Embryonic facial prominence (tissue), 1 donor: ENCODE measurements at regions not wholly inside any gene's neighbourhood (a gene's known extent, or its start where the extent isn't known, plus 50 kb on each side); places are given as distances from the start of the nearest gene placed in this dataset.
A peak's percentile ranks its signal among the peaks of the same experiment; 100 is the strongest.

Experiments
- DNase-seq: peaks from one replicate; pipeline ENCODE4 v3.0.0-alpha.2; 2016; ENCODE audit errors: extremely low spot score

DNA sequence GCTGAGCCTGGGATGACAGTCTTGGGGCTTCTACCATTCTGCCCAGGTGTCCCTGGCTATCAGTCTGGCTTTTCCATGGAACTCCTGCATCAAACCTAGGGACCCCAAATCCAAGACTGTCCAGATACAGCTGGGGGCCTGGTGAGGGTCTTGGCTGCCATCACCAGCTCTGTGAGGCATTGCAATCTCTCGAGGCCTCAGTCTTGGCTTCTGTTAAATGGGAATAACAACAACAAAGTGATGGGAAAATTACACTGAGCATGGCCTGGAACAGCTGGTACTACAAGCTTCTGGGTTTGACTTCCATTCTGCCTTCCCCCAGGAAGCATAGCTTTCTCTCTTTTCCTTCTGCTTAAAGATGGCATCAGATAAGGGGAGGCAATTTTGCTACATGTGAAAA lies 50.0 kb upstream of the LCTL start:
- no peak for DNase-seq

GRCh38 chr15:66617137-66618090 lies 51.6 kb upstream of the LCTL start:
- no peak for DNase-seq

- no peak for DNase-seq
These were observed 53.5 kb upstream of the LCTL start for GRCh38 chr15:66619152-66619903.

DNA sequence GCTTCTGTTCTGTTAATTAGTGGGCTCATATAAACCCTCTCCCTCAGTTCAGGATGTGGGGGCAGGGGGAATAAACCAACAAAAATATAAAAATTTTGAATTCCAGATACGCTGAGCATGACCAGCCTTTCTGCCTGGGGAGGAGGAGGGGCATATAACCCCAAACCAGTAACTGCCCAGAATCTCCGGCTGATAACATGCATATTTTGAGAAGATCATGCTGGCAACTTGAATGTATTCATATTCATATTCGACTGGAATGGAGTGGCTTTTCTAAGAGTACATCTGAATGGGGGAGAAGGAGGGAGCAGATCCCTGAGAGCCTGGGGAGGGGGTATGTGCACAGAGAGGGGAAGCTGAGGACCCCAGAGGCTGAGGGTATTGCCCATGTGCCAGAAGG lies 54.5 kb upstream of the LCTL start:
- no peak for DNase-seq

DNA sequence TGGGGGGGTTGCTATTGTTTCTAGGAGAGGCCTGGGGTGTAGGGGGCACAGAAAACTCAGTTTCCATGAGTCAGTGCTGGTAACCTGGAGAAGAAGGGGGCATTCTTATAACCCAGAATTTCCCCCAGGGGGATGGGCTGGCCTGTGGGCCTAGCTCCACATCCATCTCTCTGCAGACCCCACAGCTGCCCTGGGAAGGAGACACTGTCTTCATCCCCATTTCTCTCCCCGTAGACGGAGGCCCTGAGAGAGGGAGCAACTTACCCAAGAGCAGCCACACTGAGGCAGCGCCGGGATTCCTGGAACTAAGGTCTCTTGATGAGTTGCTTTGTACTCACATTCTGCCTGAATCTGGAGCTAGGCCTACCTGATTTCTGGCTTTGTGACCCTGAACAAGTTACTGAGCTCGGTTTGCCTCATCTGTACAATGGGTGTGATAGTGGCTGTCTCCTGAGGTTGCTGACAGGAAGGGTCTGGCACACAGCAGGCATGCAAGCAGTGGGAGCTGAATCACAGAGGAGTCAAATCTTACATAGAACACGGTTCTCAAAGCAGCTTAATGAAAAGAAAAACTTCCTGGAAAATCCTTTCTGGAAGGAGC lies 55.0 kb upstream of the LCTL start:
- DNase-seq, result no peak

DNA sequence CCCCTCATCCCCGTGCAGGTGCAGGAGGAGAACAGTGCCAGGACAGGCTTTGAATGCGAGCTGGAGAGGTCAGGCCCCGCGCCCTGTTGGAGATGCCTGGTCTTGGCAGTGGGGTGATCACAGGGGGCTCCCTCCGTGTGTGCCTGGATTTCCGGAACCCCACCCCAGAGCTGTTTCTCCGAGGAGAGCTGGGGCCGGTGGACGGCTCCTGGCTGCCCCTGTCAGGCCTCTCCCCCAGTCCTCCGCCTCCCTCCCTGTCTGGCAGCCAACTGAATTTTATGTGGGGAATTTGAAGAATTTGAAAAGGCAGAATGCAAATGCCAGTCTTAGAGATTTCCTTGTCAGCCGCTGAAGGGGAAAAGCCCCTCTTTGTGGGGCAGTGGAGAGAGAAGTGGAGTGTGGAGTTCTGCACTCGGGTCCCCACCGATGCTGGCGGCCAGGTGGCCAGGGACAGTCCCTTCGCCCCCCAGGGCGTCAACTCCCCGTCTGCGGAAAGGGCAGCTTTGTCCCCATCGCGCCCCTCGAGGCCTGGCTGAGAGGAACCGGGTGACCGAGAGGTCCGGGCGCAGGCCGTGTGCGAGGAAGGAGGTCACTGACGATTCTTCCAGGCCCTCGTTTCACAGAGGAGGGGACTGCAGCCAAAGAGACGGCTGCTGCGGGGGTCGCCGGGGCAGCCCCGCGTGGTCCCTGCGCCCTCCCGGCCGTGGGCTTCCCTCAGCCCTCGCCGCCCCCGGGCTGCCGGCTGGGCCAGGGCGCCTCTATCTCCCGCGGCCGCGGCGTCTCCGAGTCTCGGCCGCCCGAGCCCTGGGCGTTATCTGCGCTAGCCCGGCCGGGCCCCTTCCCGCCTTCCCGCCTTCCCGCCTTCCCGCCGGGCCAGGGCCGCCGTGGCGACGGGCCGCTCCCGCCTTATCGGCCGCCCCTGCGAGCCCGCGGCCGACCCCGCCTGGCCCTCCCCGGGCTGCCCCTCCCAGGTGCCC lies 56.0 kb upstream of the LCTL start:
- peak; percentile 63 for DNase-seq

DNA sequence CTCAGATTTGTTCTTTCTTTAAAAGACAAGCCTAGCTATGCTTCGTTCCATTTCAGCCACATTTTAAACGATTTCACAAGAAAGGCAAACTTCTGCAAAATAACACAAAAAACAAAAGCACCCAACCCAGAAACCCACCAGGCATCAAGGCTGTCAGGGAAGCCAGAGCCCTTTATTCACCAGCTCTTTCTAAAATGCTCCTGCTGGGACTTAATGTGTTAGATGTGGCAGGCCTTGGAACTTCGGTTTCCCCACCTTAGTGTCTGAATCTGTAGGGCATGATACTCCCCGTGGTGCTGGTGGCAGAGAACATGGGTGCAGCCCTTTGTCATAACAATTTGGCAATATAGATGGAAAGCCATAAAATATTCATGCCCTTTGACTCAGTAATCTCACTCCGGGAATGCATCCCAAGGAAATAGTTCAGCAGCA lies 56.8 kb upstream of the LCTL start:
- no peak for DNase-seq

- no peak for DNase-seq
These were observed 58.1 kb upstream of the LCTL start for GRCh38 chr15:66623801-66624453.

DNA sequence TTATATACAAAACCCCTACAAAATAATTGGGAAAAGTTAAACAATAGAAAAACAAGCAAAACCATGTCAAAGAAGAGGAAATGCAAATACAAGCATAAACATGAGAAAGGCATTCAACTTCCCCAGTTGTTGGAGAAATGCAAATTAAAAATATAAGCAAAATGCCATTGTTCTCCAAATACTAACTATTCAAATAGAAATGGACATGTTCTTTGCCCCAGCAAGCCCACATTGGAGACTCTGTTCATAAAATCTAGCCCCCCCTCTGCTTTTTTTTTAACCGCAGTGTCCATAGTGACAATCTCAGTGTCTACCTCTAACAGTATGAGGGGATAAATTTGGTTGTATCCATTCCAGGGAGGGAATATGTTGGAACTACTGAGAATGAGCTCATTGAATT lies 59.7 kb upstream of the LCTL start:
- DNase-seq, result no peak

- DNase-seq, result no peak
These were observed 60.2 kb upstream of the LCTL start for GRCh38 chr15:66625974-66626373.

DNA sequence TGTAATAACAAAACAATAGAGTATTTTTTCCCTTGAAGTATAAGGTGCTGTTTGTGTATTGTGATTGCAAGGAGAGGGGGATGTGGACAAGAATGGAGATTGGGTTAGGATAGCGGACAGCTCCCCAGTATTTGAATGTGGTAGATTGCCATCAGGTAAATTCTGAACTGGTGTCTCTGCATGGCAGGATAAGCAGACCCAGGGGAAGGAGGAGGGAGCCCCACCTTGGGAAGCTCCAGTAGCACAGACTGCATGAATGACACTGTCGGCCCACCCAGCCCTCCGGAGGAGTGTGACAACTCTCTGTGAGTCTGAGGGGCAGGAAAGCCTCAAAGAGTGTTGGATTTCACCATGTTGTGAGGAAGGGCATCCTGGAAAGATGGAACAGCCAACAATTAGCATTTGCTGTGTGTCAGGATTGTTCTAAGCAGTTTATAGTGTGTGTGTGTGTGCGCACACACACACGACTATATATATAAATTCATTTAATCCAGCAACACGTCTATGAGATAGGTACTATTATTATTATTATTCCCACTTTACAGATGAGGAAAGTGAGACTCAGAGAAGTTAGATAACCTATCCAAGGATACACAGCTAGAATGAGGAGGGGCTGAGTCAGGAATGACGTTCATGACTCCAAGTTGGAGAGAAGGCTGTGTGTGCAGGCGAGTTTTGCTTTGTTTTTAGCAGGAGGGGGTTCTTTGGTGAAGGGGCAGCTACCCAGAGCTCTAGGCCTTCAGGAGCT lies 63.4 kb upstream of the LCTL start:
- no peak for DNase-seq

GRCh38 chr15:66629817-66630576 lies 64.2 kb upstream of the LCTL start:
- DNase-seq, result no peak

GRCh38 chr15:66630801-66631351 lies 65.1 kb upstream of the LCTL start:
- DNase-seq, result no peak

DNA sequence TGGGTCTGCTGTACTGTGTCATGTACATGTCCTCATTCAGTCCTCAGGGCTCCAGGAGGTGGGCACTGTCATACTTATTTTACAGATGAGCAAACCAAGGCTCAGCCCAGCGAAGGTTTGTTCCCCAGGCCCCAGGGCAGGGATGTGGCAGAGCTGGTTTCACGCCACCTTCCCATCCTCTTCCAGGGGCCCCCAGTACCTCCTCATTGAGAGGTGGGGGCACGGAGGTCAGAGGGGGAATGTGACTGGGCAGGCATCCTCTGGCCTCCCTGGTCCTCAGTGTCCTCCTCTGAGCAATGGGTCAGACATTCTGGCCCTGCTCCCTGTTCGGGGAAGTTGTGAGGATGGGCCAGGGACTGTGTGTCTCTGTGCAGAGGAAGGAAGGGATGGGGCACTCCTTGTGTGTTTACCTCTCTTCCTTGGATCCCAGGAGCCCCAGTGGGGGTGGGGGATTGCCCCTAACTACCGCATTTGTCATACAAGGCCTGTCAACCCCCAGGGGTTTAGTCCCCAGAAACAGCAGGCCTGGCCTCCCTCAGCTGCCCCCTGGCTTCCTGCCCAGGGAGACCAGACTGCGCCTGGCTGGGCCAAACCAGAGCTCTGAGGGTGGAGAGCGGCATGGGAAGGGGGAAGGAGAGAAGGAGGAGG lies 65.9 kb upstream of the LCTL start:
- DNase-seq, result no peak

DNA sequence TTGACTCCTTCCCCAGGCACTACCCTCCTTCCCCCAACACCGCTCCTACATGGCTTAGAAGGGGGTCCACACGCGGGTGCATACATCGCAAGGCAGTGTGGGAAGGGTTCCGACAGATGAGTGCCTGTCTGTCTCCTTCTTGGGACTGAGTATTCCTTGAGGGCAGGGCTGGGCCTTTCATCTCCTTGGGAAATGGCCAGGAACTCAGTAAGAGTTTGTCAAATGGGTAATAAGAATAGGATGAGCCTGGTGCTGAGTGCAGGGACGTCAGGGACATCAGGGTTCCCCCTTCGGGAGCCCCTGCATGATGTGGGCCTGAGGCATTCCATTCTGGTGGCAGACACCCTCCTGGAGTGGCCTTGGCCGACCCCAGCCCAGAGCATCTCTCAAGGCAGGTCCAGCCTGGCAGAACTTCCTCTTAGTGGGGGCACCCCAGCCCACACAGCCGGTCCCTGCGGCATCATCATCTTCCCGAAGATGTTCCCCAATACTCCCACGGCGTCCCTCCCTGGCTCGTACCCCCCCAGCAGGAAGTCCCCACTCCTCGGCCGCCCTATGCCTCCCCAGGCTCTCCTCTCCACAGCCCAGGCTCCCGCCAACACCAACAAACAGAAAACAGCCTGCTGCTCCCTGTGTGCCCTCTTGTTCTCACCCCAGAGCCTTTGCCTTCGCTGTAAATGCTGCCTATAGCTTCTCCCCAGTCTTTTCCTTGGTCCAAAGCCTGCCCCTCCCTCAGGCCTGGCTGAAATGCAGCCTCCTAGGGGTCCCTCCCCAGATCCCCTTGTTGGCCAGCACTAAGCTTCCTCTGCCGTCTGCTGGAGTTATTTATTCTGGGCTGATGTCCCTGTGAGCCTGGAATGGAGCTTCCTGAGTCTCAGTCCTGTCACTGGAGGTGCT lies 67.5 kb upstream of the LCTL start:
- no peak for DNase-seq

- no peak for DNase-seq
These were observed 68.1 kb upstream of the LCTL start for GRCh38 chr15:66633938-66634250.

GRCh38 chr15:66634540-66634939 lies 67.5 kb upstream of the SMAD6 start:
- no peak for DNase-seq

DNA sequence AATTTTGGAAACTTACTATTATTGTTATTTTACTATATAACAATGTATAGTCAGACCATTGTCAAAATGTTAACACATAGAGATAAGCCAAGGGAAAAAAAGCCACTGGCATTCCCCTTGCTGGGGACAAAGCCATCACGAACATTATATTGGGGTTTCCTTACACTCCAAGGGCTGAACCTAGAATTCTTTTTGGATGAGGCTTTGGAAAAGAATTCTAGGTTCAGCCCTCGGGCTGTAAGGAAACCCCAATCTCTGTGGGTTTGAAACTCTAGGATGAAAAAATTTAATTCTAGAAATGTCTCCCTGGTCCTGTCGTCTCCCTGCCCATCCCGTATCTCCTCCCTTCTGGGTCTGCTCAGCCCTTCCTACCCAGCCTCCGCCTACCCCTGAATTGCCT lies 67.0 kb upstream of the SMAD6 start:
- no peak for DNase-seq
